SK-N-SH treated with all-trans-retinoic acid at 6 μM for 48 hours (cell line): ENCODE measurements at regions not wholly inside any gene's neighbourhood (a gene's known extent, or its start where the extent isn't known, plus 50 kb on each side); places are given as distances from the start of the nearest gene placed in this dataset.
A peak's percentile ranks its signal among the peaks of the same experiment; 100 is the strongest.

Experiments used
- ATAC-seq: fragments of 200-7000 bp; cut with Tn5 transposase; 3 replicates; pipeline ENCODE4 v1.9.1; 2020; ENCODE audit warnings: mild to moderate bottlenecking, moderate library complexity
- ARNTL ChIP-seq: fragments of 450-650 bp; formaldehyde crosslinking; IDR thresholded peaks from 2 replicates; pipeline ENCODE4 v1.5.0; 2020; ENCODE audit warnings: low read depth, mild to moderate bottlenecking, moderate library complexity, borderline replicate concordance
- BACH2 ChIP-seq: fragments of 250-450 bp; sonication (Bioruptor Pico); IDR thresholded peaks from 2 replicates; pipeline ENCODE4 v1.9.0; 2021; ENCODE audit warnings: mild to moderate bottlenecking, borderline replicate concordance
- CREB5 ChIP-seq: fragments of 250-450 bp; sonication (Bioruptor Pico); IDR thresholded peaks from 2 replicates; pipeline ENCODE4 v1.5.1; 2020; ENCODE audit warnings: low read depth, mild to moderate bottlenecking, moderate library complexity
- CSDC2 ChIP-seq: fragments of 250-450 bp; sonication (Bioruptor Pico); IDR thresholded peaks from 2 replicates; pipeline ENCODE4 v1.5.0; 2020; ENCODE audit warnings: mild to moderate bottlenecking, moderate library complexity
- CSRNP3 ChIP-seq: fragments of 250-450 bp; sonication (Bioruptor Pico); IDR thresholded peaks from 2 replicates; pipeline ENCODE4 v1.5.1; 2021; ENCODE audit warnings: mild to moderate bottlenecking, moderate library complexity
- ESRRG ChIP-seq: fragments of 250-450 bp; sonication (Bioruptor Pico); IDR thresholded peaks from 2 replicates; pipeline ENCODE4 v1.6.1; 2021; ENCODE audit warnings: mild to moderate bottlenecking
- GLIS3 ChIP-seq: fragments of 250-450 bp; sonication (Bioruptor Pico); IDR thresholded peaks from 2 replicates; pipeline ENCODE4 v1.5.0; 2020; ENCODE audit warnings: mild to moderate bottlenecking, moderate library complexity
- ISL1 ChIP-seq: fragments of 250-450 bp; sonication (Bioruptor Pico); IDR thresholded peaks from 2 replicates; pipeline ENCODE4 v2.1.2; 2022; ENCODE audit warnings: mild to moderate bottlenecking, moderate library complexity
- OSR1 ChIP-seq: fragments of 250-450 bp; sonication (Bioruptor Pico); IDR thresholded peaks from 2 replicates; pipeline ENCODE4 v1.8.0; 2022; ENCODE audit warnings: moderate library complexity, mild to moderate bottlenecking, inconsistent platforms
- PATZ1 ChIP-seq: fragments of 250-450 bp; sonication (Bioruptor Pico); IDR thresholded peaks from 2 replicates; pipeline ENCODE4 v1.8.0; 2020; ENCODE audit warnings: mild to moderate bottlenecking, moderate library complexity, borderline replicate concordance
- POU6F1 ChIP-seq: fragments of 250-450 bp; sonication (Bioruptor Pico); IDR thresholded peaks from 2 replicates; pipeline ENCODE4 v1.8.0; 2021; ENCODE audit warnings: low read depth, mild to moderate bottlenecking, moderate library complexity, borderline replicate concordance
- PPARA ChIP-seq: fragments of 250-450 bp; sonication (Bioruptor Pico); IDR thresholded peaks from 2 replicates; pipeline ENCODE4 v1.5.0; 2020; ENCODE audit warnings: mild to moderate bottlenecking, borderline replicate concordance
- RARB ChIP-seq: fragments of 250-450 bp; sonication (Bioruptor Pico); IDR thresholded peaks from 2 replicates; pipeline ENCODE4 v1.8.0; 2021; ENCODE audit warnings: mild to moderate bottlenecking, moderate library complexity
- SNAI2 ChIP-seq: fragments of 250-450 bp; sonication (Bioruptor Pico); IDR thresholded peaks from 2 replicates; pipeline ENCODE4 v1.5.0; 2020; ENCODE audit warnings: mild to moderate bottlenecking, moderate library complexity
- TCF4 ChIP-seq: fragments of 250-450 bp; sonication (Bioruptor Pico); IDR thresholded peaks from 2 replicates; pipeline ENCODE4 v1.8.0; 2021; ENCODE audit warnings: mild to moderate bottlenecking, moderate library complexity, borderline replicate concordance
- TOX ChIP-seq: fragments of 250-450 bp; sonication (Bioruptor Pico); IDR thresholded peaks from 2 replicates; pipeline ENCODE4 v1.8.0; 2021; ENCODE audit warnings: mild to moderate bottlenecking, moderate library complexity, borderline replicate concordance
- TSHZ2 ChIP-seq: fragments of 250-450 bp; sonication (Bioruptor Pico); IDR thresholded peaks from 2 replicates; pipeline ENCODE4 v1.5.0; 2020; ENCODE audit warnings: mild to moderate bottlenecking, moderate library complexity
- ZC3H10 ChIP-seq: fragments of 250-450 bp; sonication (Bioruptor Pico); IDR thresholded peaks from 2 replicates; pipeline ENCODE4 v1.5.1; 2021; ENCODE audit warnings: mild to moderate bottlenecking, moderate library complexity
- ZFP30 ChIP-seq: fragments of 450-650 bp; formaldehyde crosslinking; IDR thresholded peaks from 2 replicates; pipeline ENCODE4 v1.5.0; 2022; ENCODE audit warnings: mild to moderate bottlenecking, moderate library complexity
- ZNF565 ChIP-seq: fragments of 450-650 bp; formaldehyde crosslinking; conservative IDR thresholded peaks from 2 replicates; pipeline ENCODE4 v1.5.0; 2020; ENCODE audit warnings: low read depth, mild to moderate bottlenecking, moderate library complexity
- ZNF70 ChIP-seq: fragments of 450-650 bp; formaldehyde crosslinking; IDR thresholded peaks from 2 replicates; pipeline ENCODE4 v1.5.0; 2020; ENCODE audit warnings: mild to moderate bottlenecking, moderate library complexity
- ZNF8 ChIP-seq: fragments of 450-650 bp; formaldehyde crosslinking; IDR thresholded peaks from 2 replicates; pipeline ENCODE4 v1.5.0; 2020; ENCODE audit warnings: mild to moderate bottlenecking, moderate library complexity

- ATAC-seq: no peak
Observed at GRCh38 chr6:141467041-141467440, 665.7 kb upstream of the GJE1 start.

GRCh38 chr6:141464896-141465295 is 667.8 kb upstream of the GJE1 start:
- no peak for ATAC-seq
- no peak for TF ChIP-seq CSDC2 (CRISPR knock-in tag)
- no peak for TF ChIP-seq TSHZ2 (CRISPR knock-in tag)
- TF ChIP-seq SNAI2 (CRISPR knock-in tag): no peak
- TF ChIP-seq RARB (CRISPR knock-in tag): no peak
- TF ChIP-seq POU6F1: no peak
- TF ChIP-seq OSR1: no peak

More at GRCh38 chr6:141467041-141467440, 665.7 kb upstream of the GJE1 start:
- TF ChIP-seq BACH2 (CRISPR knock-in tag): no peak
- TF ChIP-seq TOX (CRISPR knock-in tag): no peak
- no peak for TF ChIP-seq SNAI2 (CRISPR knock-in tag)
- no peak for TF ChIP-seq ZNF8 (CRISPR knock-in tag)
- no peak for TF ChIP-seq ARNTL
- TF ChIP-seq ESRRG (CRISPR knock-in tag): no peak
- no peak for TF ChIP-seq CSDC2 (CRISPR knock-in tag)
- no peak for TF ChIP-seq OSR1
- TF ChIP-seq TSHZ2 (CRISPR knock-in tag): no peak
- no peak for TF ChIP-seq ZFP30
- TF ChIP-seq ZNF565 (CRISPR knock-in tag): no peak
- TF ChIP-seq GLIS3: no peak
- TF ChIP-seq CSRNP3 (CRISPR knock-in tag): no peak
- no peak for TF ChIP-seq ZNF70 (CRISPR knock-in tag)
- no peak for TF ChIP-seq RARB (CRISPR knock-in tag)
- no peak for TF ChIP-seq TCF4 (CRISPR knock-in tag)
- TF ChIP-seq POU6F1: no peak
- TF ChIP-seq ISL1 (CRISPR knock-in tag): no peak
- no peak for TF ChIP-seq ZC3H10 (CRISPR knock-in tag)

- ATAC-seq: peak; percentile 56; the same call in 2 of the 3 replicates
- TF ChIP-seq ZFP30 (no peak), OSR1 (no peak), CSDC2 (CRISPR knock-in tag) (no peak), GLIS3 (no peak), TOX (CRISPR knock-in tag) (no peak), POU6F1 (no peak), ZC3H10 (CRISPR knock-in tag) (no peak), CREB5 (no peak), ARNTL (no peak), ISL1 (CRISPR knock-in tag) (no peak), PPARA (CRISPR knock-in tag) (no peak), ZNF565 (CRISPR knock-in tag) (no peak), ESRRG (CRISPR knock-in tag) (no peak), PATZ1 (CRISPR knock-in tag) (no peak), ZNF70 (CRISPR knock-in tag) (no peak)
Observed at GRCh38 chr6:141464490-141464889, 668.2 kb upstream of the GJE1 start.
